ENCODE measurements at regions not wholly inside any gene's neighbourhood (a gene's known extent, or its start where the extent isn't known, plus 50 kb on each side); places are given as distances from the start of the nearest gene placed in this dataset.
"Not testable (repeated sequence)": the region's sequence is repeated elsewhere in the genome, so short reads cannot be mapped to it uniquely, and the experiment has no call there.

- BruUV-seq (replicated peaks): no TSS peak
- dilution Hi-C loops (cut with MboI; ENCODE audit: extremely low pct_ligation_motif_present, low sequenced_read_pairs): no loop called here
- Histone ChIP-seq H3K36me3 (ENCODE audit: control insufficient read depth in 2 of 2, extremely low read depth in 1 of 2, insufficient read depth in 2 of 2, low read length in 2 of 2) (no peaks in the 10 kb centered on the region), H3K9me1 (replicated peaks; ENCODE audit: control insufficient read depth, extremely low read depth, insufficient read depth, low read length) (no peaks in the 10 kb centered on the region), H3K9me3 (replicated peaks; ENCODE audit: control insufficient read depth, insufficient read depth, low read length) (no peaks in the 10 kb centered on the region), H4K20me1 (replicated peaks; ENCODE audit: control insufficient read depth, extremely low read depth, insufficient read depth, low read length) (no peaks in the 10 kb centered on the region), H3K27me3 (ENCODE audit: control insufficient read depth in 2 of 2, insufficient read depth in 2 of 2, low read length in 2 of 2) (no peaks in the 10 kb centered on the region), H2AFZ (ENCODE audit: low read depth, low read length) (no peak overlapping the region), H3K4me2 (ENCODE audit: insufficient read depth, low read length) (no peak overlapping the region), H3K9ac (replicated peaks; ENCODE audit: extremely low read depth, insufficient read depth, low read length) (no peak overlapping the region), H3K4me1 (ENCODE audit: control insufficient read depth, extremely low read depth, insufficient read depth, low read length) (no peaks in the 10 kb centered on the region), H3K27ac (ENCODE audit: insufficient read depth, low read depth, low read length) (no peak overlapping the region), H3K4me3 (replicated peaks in 1 of 3; ENCODE audit: insufficient read depth in 1 of 3, low read depth in 1 of 3, low read length in 3 of 3) (no peak overlapping the region), H3K79me2 (ENCODE audit: control insufficient read depth, insufficient read depth, low read length) (no peaks in the 10 kb centered on the region)
- FAIRE-seq (no peak), DNase-seq (ENCODE audit: low read depth, low spot score) (no peak)
- ChIA-PET CTCF (no interaction called here), POLR2A (no interaction called here)
- TF ChIP-seq MAX (IDR thresholded peaks at IDR 0.05; ENCODE audit: insufficient read depth, insufficient read length) (no peak), CTCF (IDR thresholded peaks at IDR 0.05; ENCODE audit: extremely low read depth in 1 of 2, insufficient read depth in 1 of 2, low read depth in 1 of 2, low read length in 2 of 2) (no peak), FOS (IDR thresholded peaks at IDR 0.05; ENCODE audit: borderline replicate concordance, insufficient read depth, low read length) (no peak), EZH2 (IDR thresholded peaks at IDR 0.05; ENCODE audit: borderline replicate concordance, low read depth, low read length, severe bottlenecking) (no peak), POLR2AphosphoS5 (IDR thresholded peaks at IDR 0.05; ENCODE audit: insufficient read depth, low read depth, low read length) (no peak), MYC (IDR thresholded peaks at IDR 0.05; ENCODE audit: low read depth, low read length) (no peak), POLR2A (IDR thresholded peaks at IDR 0.05; ENCODE audit: low read depth, low read length) (no peak), GATA2 (IDR thresholded peaks at IDR 0.05; ENCODE audit: insufficient read depth, insufficient read length, low read depth, low read length) (no peak), JUN (IDR thresholded peaks at IDR 0.05; ENCODE audit: borderline replicate concordance, insufficient read depth, insufficient read length, low read depth) (no peak)
- intact Hi-C loops (cut with micrococcal nuclease): no loop called here
Measured at GRCh38 chr2:183967756-183968155, 630.6 kb upstream of the ZNF804A start.

- H3K9me1 ChIP-seq (replicated peaks; ENCODE audit: control insufficient read depth, extremely low read depth, insufficient read depth, low read length); POLR2A ChIA-PET; BruUV-seq (replicated peaks); H4K20me1 ChIP-seq (replicated peaks; ENCODE audit: control insufficient read depth, extremely low read depth, insufficient read depth, low read length); H3K9me3 ChIP-seq (replicated peaks; ENCODE audit: control insufficient read depth, insufficient read depth, low read length); H3K79me2 ChIP-seq (ENCODE audit: control insufficient read depth, insufficient read depth, low read length); DNase-seq (ENCODE audit: low read depth, low spot score); H3K27me3 ChIP-seq (ENCODE audit: control insufficient read depth in 2 of 2, insufficient read depth in 2 of 2, low read length in 2 of 2); H3K4me1 ChIP-seq (ENCODE audit: control insufficient read depth, extremely low read depth, insufficient read depth, low read length); H3K9ac ChIP-seq (replicated peaks; ENCODE audit: extremely low read depth, insufficient read depth, low read length); FAIRE-seq; dilution Hi-C loops (cut with MboI; ENCODE audit: extremely low pct_ligation_motif_present, low sequenced_read_pairs); intact Hi-C loops (cut with micrococcal nuclease); H3K4me3 ChIP-seq (replicated peaks in 1 of 3; ENCODE audit: insufficient read depth in 1 of 3, low read depth in 1 of 3, low read length in 3 of 3); H3K27ac ChIP-seq (ENCODE audit: insufficient read depth, low read depth, low read length); H3K4me2 ChIP-seq (ENCODE audit: insufficient read depth, low read length); H3K36me3 ChIP-seq (ENCODE audit: control insufficient read depth in 2 of 2, extremely low read depth in 1 of 2, insufficient read depth in 2 of 2, low read length in 2 of 2); H2AFZ ChIP-seq (ENCODE audit: low read depth, low read length); CTCF ChIA-PET: not testable (repeated sequence)
Measured at GRCh38 chr2:183975676-183976075, 622.7 kb upstream of the ZNF804A start.

Data from endothelial cell of umbilical vein (primary cell).